HG03097 (cell line): ENCODE measurements at regions not wholly inside any gene's neighbourhood (a gene's known extent, or its start where the extent isn't known, plus 50 kb on each side); places are given as distances from the start of the nearest gene placed in this dataset.
"Not testable (repeated sequence)": the region's sequence is repeated elsewhere in the genome, so short reads cannot be mapped to it uniquely, and the experiment has no call there.

Experiments
- ATAC-seq: cut with Tn5 transposase; IDR thresholded peaks from one replicate; pipeline ENCODE4 v1.9.1; 2021; ENCODE audit not compliant: unreplicated experiment, low FRiP score

DNA sequence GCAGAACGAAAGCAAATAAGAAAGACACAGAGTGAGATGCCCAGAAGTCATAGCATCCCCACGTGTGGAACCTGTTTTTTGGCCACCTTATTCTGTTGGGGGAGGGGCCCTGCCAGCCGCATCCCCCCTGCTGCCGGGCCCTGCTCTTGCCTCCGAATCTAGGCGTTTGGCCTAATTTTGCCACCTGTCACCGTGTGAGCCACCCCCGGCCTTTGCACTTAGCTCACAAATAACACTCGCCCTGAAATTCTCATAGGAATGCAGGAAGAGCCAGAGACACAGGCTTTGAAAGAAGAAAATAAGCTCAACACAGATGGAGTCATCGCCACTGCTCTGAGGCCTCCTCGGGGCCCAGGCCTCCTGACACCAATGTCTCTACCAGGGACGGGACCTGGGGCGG, 522.6 kb upstream of the SALL3 start:
- no peak for ATAC-seq

DNA sequence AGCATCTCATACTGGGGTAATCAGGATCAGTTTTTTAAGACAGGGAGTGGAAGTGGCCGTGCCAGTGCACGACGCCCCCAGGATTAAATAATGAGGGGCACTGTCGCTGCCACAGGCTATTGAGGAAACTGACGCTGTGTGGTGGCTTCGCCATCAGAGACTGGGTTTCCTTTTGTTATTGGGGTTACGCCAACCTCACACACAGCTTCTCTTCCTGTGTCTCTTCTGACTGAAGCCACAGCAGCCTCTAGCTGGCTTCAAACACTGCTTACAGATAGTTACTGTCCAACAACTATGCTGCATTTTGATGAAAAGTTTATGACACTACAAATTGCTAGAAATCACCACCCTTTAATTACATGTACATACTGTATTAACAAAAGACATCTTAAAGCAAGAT, 521.9 kb upstream of the SALL3 start:
- ATAC-seq: no peak

DNA sequence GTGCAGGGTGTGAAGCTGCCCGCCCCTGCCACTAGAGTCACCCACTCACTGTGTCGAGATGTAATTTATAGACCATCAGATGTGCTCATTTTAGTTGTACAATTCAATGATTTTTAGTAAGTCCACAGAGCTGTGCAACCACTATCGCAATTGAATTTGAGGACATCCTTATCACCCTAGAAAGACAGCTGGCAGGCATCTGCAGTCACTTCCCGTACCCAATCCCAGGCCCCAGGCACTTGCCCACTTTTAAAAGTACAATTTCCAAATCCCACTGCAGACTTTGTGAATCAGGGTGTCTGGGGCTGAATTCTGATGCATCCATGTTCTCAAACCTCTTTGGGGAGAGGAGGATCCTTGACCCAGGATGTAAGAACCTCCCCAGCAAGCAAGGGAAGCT, 521.3 kb upstream of the SALL3 start:
- no peak for ATAC-seq

- no peak for ATAC-seq
These were observed 520.0 kb upstream of the SALL3 start for GRCh38 chr18:78459668-78460067.

GRCh38 chr18:78460558-78460957, 519.1 kb upstream of the SALL3 start:
- no peak for ATAC-seq

- ATAC-seq: no peak
These were observed 506.1 kb upstream of the SALL3 start for GRCh38 chr18:78473563-78473962.

GRCh38 chr18:78477840-78478239, 501.8 kb upstream of the SALL3 start:
- ATAC-seq: no peak

DNA sequence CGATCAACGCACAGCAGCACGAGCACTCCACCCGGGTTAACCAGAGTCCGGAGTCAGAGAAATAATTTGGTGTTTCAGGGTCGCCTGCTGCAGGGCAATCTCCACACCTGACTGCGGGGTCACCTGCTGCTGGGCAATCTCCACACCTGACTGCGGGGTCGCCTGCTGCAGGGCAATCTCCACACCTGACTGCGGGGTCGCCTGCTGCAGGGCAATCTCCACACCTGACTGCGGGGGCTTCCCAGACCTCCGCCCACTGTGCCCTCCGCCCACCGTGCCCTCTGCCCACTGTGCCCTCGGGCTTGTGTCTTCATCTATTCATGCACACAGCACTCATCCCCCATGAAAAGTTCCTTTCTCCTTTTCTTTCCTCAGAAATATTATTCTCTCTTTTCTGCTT, 500.2 kb upstream of the SALL3 start:
- ATAC-seq: no peak

DNA sequence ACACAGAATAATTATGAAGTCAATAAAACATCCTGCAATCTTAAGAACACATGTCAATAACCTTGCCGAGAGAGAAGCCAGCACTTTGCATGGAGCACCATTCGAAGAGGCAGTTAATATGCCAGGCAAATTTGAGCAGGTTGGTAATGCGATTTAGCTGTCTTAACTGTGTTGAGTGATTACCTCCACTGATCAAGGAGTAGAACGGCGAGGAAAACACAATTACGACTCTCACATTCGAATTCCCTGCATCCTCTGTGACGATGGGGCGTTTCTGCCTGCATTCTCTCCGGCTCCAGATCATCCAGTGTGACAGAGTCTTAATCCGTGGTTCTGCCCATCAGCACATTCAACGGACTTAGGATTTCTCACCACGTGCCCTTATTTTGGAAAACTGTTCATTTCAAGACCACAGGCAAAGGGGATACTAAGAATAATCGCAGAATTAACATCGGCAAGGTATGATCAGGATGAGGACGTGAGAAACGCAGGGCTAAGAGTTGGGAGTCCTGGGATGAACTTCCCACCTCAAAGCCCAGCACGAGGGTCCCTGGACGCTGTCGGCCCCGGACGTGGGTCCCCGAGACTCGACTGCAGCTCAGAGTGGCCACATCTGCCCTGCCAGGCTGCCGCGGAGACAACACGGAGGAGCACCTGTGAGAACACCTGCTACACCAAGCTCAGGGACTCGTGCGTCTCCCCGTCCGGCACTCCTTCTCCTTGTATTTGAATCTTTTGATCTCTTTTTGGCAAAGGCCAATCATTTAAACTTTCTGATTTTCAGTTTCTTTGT, 499.2 kb upstream of the SALL3 start:
- ATAC-seq: no peak

GRCh38 chr18:78482378-78482777, 497.2 kb upstream of the SALL3 start:
- no peak for ATAC-seq

GRCh38 chr18:78487649-78488048, 492.0 kb upstream of the SALL3 start:
- no peak for ATAC-seq

GRCh38 chr18:78492064-78492812, 487.4 kb upstream of the SALL3 start:
- ATAC-seq: no peak

- ATAC-seq: no peak
These were observed 486.7 kb upstream of the SALL3 start for GRCh38 chr18:78492813-78493371.

DNA sequence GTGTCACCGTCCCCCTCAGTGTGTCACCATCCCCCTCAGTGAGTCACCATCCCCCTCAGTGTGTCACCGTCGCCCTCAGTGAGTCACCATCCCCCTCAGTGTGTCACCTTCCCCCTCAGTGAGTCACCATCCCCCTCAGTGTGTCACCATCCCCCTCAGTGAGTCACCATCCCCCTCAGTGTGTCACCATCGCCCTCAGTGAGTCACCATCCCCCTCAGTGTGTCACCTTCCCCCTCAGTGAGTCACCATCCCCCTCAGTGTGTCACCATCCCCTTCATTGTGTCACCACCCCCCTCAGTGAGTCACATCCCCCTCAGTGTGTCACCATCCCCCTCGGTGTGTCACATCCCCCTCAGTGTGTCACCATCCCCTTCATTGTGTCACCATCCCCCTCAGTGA, 486.1 kb upstream of the SALL3 start:
- not testable (repeated sequence) for ATAC-seq

DNA sequence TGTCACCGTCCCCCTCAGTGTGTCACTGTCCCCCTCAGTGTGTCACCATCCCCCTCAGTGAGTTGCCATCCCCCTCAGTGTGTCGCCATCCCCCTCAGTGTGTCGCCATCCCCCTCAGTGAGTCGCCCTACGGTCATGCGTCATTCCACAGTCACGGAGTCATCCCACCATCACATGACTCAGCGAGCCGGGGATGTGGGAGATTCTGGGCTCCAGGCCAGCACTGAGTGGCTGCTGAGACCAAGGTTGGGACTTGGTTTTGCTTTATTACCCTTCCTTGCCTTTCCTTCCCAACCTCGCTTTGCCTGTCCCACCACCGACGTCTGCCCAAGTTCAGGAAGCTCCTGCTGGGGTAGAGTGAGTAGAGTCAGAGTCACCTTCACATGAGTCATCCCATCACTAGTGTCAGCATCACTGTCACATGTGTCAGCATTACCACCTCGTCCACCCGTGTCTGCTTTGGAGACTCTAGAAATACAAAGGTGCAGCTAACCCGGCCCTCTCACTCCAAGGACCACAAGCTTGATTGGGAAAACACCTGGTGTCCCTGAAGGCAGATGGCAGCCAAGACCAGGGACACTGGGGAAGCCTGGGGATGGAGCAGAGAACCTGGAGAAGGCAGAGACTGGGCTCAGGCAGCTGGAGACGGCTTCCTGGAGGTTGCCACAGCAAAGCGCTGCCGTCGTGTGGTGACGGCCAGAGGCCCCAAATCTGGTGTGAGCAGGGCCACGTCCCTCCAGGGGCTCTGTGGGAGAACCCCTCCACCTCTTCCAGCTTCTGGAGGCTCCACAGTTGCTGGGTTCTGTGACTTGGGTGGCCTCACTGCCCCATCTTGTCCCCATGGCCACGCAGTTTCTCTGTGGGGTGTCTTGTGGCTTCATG, 485.2 kb upstream of the SALL3 start:
- ATAC-seq: no peak

GRCh38 chr18:78495550-78495949, 484.1 kb upstream of the SALL3 start:
- no peak for ATAC-seq

DNA sequence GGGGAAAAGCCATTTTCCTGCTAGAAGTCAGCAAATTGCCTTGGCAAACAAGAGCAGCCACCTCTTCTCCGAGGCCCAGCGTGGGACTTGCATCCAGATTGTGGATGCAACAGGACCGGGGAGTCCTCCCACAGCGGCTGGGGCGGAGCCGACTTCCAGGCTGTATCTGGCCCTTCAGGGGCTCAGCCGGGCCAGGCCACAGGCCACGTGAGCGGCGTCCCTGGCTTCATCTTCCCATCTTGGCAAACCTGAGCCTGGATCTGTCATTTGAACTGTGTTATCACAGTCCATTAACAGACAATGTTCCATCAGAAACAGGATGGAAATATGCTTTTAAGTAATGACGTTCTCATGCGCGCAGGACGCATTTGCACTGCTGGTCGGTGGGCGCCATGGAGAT, 483.5 kb upstream of the SALL3 start:
- no peak for ATAC-seq

GRCh38 chr18:78497641-78498040, 482.0 kb upstream of the SALL3 start:
- no peak for ATAC-seq

- ATAC-seq: no peak
These were observed 480.0 kb upstream of the SALL3 start for GRCh38 chr18:78499586-78499985.

- ATAC-seq: no peak
These were observed 478.4 kb upstream of the SALL3 start for GRCh38 chr18:78501251-78501650.

GRCh38 chr18:78503129-78503528, 476.5 kb upstream of the SALL3 start:
- no peak for ATAC-seq
